Activated CD8-positive, alpha-beta T cell treated with anti-CD3 and anti-CD28 coated beads for 36 hours (primary cell): ENCODE measurements at regions not wholly inside any gene's neighbourhood (a gene's known extent, or its start where the extent isn't known, plus 50 kb on each side); places are given as distances from the start of the nearest gene placed in this dataset.

ENCODE experiments used
- ATAC-seq: fragments of 200-7000 bp; cut with Tn5 transposase; one replicate; pipeline ENCODE4 v1.10.0; 2021; ENCODE audit warnings: mild to moderate bottlenecking, moderate library complexity
- CTCF ChIA-PET: fragments of 350-600 bp; sonication (Branson Sonifier 250); formaldehyde crosslinking; loops from one replicate; lab custom pipeline; 2021; ENCODE audit warnings: antibody characterized with exemption; lab: Charles Lee
- POLR2A ChIA-PET: fragments of 350-600 bp; sonication (Branson Sonifier 250); formaldehyde crosslinking; loops from one replicate; lab custom pipeline; 2021; ENCODE audit warnings: antibody characterized with exemption; lab: Charles Lee
- DNase-seq: peaks from one replicate; pipeline ENCODE4 v3.0.0-alpha.2; 2020
- H3K27ac Mint-ChIP-seq: one replicate; pipeline ENCODE4 v1.8.0; 2021; ENCODE audit warnings: mild to moderate bottlenecking, mixed read lengths
- H3K27me3 Mint-ChIP-seq: one replicate; pipeline ENCODE4 v1.8.0; 2021; ENCODE audit warnings: mixed read lengths
- H3K36me3 Mint-ChIP-seq: one replicate; pipeline ENCODE4 v1.8.0; 2021; ENCODE audit warnings: low read depth, mixed read lengths
- H3K4me1 Mint-ChIP-seq: one replicate; pipeline ENCODE4 v1.8.0; 2021; ENCODE audit warnings: low read depth, mixed read lengths
- H3K4me3 Mint-ChIP-seq: one replicate; pipeline ENCODE4 v1.8.0; 2021; ENCODE audit warnings: mild to moderate bottlenecking, moderate library complexity, mixed read lengths
- H3K9me3 Mint-ChIP-seq: one replicate; pipeline ENCODE4 v1.8.0; 2021; ENCODE audit warnings: mixed read lengths
- CTCF ChIP-seq: fragments of 200-600 bp; IDR thresholded peaks from one replicate; pipeline ENCODE4 v1.8.0; 2022; ENCODE audit warnings: antibody characterized with exemption, mild to moderate bottlenecking
- intact Hi-C: fragments of 100-400 bp; cut with micrococcal nuclease; formaldehyde crosslinking; loops from one replicate; pipeline ENCODE4 v1.10.0; 2022

- no peaks in the 10 kb centered on the region for H3K36me3 Mint-ChIP-seq
- ChIA-PET CTCF (no interaction called here), POLR2A (no interaction called here)
- intact Hi-C loops, result no loop called here
- no peak for DNase-seq
- H3K9me3 Mint-ChIP-seq, result peaks cover 17% of the 10 kb centered on the region
- no peak for TF ChIP-seq CTCF
- no peak overlapping the region for H3K27ac Mint-ChIP-seq
- H3K4me3 Mint-ChIP-seq, result no peak overlapping the region
- H3K27me3 Mint-ChIP-seq, result no peaks in the 10 kb centered on the region
- no peak for ATAC-seq
- no peaks in the 10 kb centered on the region for H3K4me1 Mint-ChIP-seq
These were observed 296.3 kb upstream of the NMUR2 start for GRCh38 chr5:152701305-152701949.

- no peak for TF ChIP-seq CTCF
- no peaks in the 10 kb centered on the region for H3K27me3 Mint-ChIP-seq
- H3K4me1 Mint-ChIP-seq, result no peaks in the 10 kb centered on the region
- H3K36me3 Mint-ChIP-seq, result no peaks in the 10 kb centered on the region
- POLR2A ChIA-PET, result no interaction called here
- no peak overlapping the region for H3K27ac Mint-ChIP-seq
- peaks cover 17% of the 10 kb centered on the region for H3K9me3 Mint-ChIP-seq
- CTCF ChIA-PET, result no interaction called here
- H3K4me3 Mint-ChIP-seq, result no peak overlapping the region
- intact Hi-C loops, result no loop called here
- no peak for DNase-seq
- ATAC-seq, result no peak
These were observed 299.2 kb upstream of the NMUR2 start for GRCh38 chr5:152704286-152704685.

GRCh38 chr5:152711801-152712388 is 306.8 kb upstream of the NMUR2 start:
- no peak for ATAC-seq
- Mint-ChIP-seq H3K4me1 (no peaks in the 10 kb centered on the region), H3K27ac (no peak overlapping the region), H3K9me3 (peaks cover 2% of the 10 kb centered on the region), H3K27me3 (no peaks in the 10 kb centered on the region), H3K4me3 (no peak overlapping the region), H3K36me3 (no peaks in the 10 kb centered on the region)
- TF ChIP-seq CTCF, result no peak
- DNase-seq, result no peak
- intact Hi-C loops, result no loop called here
- ChIA-PET POLR2A (no interaction called here), CTCF (no interaction called here)

- peaks cover 6% of the 10 kb centered on the region for H3K9me3 Mint-ChIP-seq
- ChIA-PET CTCF (no interaction called here), POLR2A (no interaction called here)
- no peaks in the 10 kb centered on the region for H3K4me1 Mint-ChIP-seq
- ATAC-seq (no peak), DNase-seq (no peak)
- intact Hi-C loops, result no loop called here
- no peaks in the 10 kb centered on the region for H3K27me3 Mint-ChIP-seq
- no peak overlapping the region for H3K4me3 Mint-ChIP-seq
- H3K27ac Mint-ChIP-seq, result no peak overlapping the region
- H3K36me3 Mint-ChIP-seq, result no peaks in the 10 kb centered on the region
- no peak for TF ChIP-seq CTCF
These were observed 312.3 kb upstream of the NMUR2 start for GRCh38 chr5:152717393-152717792.

GRCh38 chr5:152723482-152723881 is 318.4 kb upstream of the NMUR2 start:
- no peak overlapping the region for H3K4me3 Mint-ChIP-seq
- DNase-seq (no peak), ATAC-seq (no peak)
- intact Hi-C loops, result no loop called here
- no peaks in the 10 kb centered on the region for H3K4me1 Mint-ChIP-seq
- no peak overlapping the region for H3K27ac Mint-ChIP-seq
- H3K36me3 Mint-ChIP-seq, result no peaks in the 10 kb centered on the region
- ChIA-PET CTCF (no interaction called here), POLR2A (no interaction called here)
- TF ChIP-seq CTCF, result no peak
- peaks cover 17% of the 10 kb centered on the region for H3K9me3 Mint-ChIP-seq
- H3K27me3 Mint-ChIP-seq, result no peaks in the 10 kb centered on the region
